ENCODE measurements at regions not wholly inside any gene's neighbourhood (a gene's known extent, or its start where the extent isn't known, plus 50 kb on each side); places are given as distances from the start of the nearest gene placed in this dataset.

- no peak for TF ChIP-seq CTCF (IDR thresholded peaks at IDR 0.05; ENCODE audit: low read depth, low read length, poor library complexity, severe bottlenecking)
- no peak for TF ChIP-seq EZH2phosphoT487 (IDR thresholded peaks at IDR 0.05; ENCODE audit: borderline replicate concordance, low read length)
Measured at GRCh38 chr6:40819182-40819834, 219.7 kb downstream of the UNC5CL start.

Data from DOHH2 (cell line).